SK-N-SH (cell line): ENCODE measurements at regions not wholly inside any gene's neighbourhood (a gene's known extent, or its start where the extent isn't known, plus 50 kb on each side); places are given as distances from the start of the nearest gene placed in this dataset.

ENCODE experiments used
- CTCF ChIA-PET: fragments of 300-600, 350-600 bp; formaldehyde crosslinking; extraction: SDS; loops from one replicate; lab custom pipeline; 2021; lab: Yijun Ruan, JAX
- POLR2A ChIA-PET: fragments of 350-600 bp; sonication (Branson Sonifier 250); formaldehyde crosslinking; extraction: SDS; loops from one replicate; lab custom pipeline; 2020; ENCODE audit warnings: antibody characterized with exemption, inconsistent platforms; lab: Yijun Ruan, JAX
- DNase-seq: peaks from one replicate; pipeline ENCODE4 v3.0.0; 2012
- H2AFZ ChIP-seq: fragments of 200-600 bp; sonication (generic); 2 replicates; pipeline ENCODE4 v1.8.1; 2016; ENCODE audit warnings: antibody characterized with exemption, mild to moderate bottlenecking, low read depth
- H3F3A ChIP-seq: fragments of 200-600 bp; sonication (generic); replicated peaks from 2 replicates; pipeline ENCODE3; 2016; ENCODE audit warnings: antibody characterized with exemption, mild to moderate bottlenecking; ENCODE audit not compliant: insufficient read depth
- H3K27ac ChIP-seq, 2 experiments: fragments of 200-500 bp in 1 of 2; fragments of 200-600 bp in 1 of 2; sonication (Bioruptor generic) in 1 of 2; sonication (generic), shearing (Covaris generic) in 1 of 2; 2 replicates each; pipeline versions ENCODE4 v1.5.1 to v1.6.1; 2014 to 2016; ENCODE audit warnings: low read depth in 2 of 2, inconsistent platforms in 1 of 2, low read length in 1 of 2, mild to moderate bottlenecking in 1 of 2, mixed read lengths in 1 of 2
- H3K27me3 ChIP-seq: fragments of 200-600 bp; sonication (generic), shearing (Covaris generic); 2 replicates; pipeline ENCODE4 v1.6.1; 2016; ENCODE audit warnings: mixed run types; ENCODE audit not compliant: insufficient read depth
- H3K36me3 ChIP-seq, 2 experiments: fragments of 200-500 bp in 1 of 2; fragments of 200-600 bp in 1 of 2; sonication (Bioruptor generic) in 1 of 2; sonication (generic) in 1 of 2; replicated peaks in 1 of 2; 2 replicates each; pipeline versions ENCODE3 to v1.5.1; 2014 to 2016; ENCODE audit warnings: low read length in 1 of 2, mild to moderate bottlenecking in 1 of 2; ENCODE audit not compliant: insufficient read depth in 2 of 2, control insufficient read depth in 1 of 2
- H3K4me1 ChIP-seq, 2 experiments: fragments of 200-500 bp in 1 of 2; fragments of 200-600 bp in 1 of 2; sonication (Bioruptor generic) in 1 of 2; sonication (generic), shearing (Covaris generic) in 1 of 2; 2 replicates each; pipeline versions ENCODE4 v1.5.1 to v1.6.1; 2014 to 2016; ENCODE audit warnings: low read depth in 1 of 2, low read length in 1 of 2, mixed run types in 1 of 2; ENCODE audit not compliant: insufficient read depth in 2 of 2, control insufficient read depth in 1 of 2
- H3K4me2 ChIP-seq: fragments of 200-600 bp; sonication (generic), shearing (Covaris generic); 2 replicates; pipeline ENCODE4 v1.6.1; 2017; ENCODE audit warnings: mixed run types
- H3K4me3 ChIP-seq, 2 experiments: fragments of 200-500 bp in 1 of 2; fragments of 200-600 bp in 1 of 2; sonication (Bioruptor generic) in 1 of 2; sonication (generic), shearing (Covaris generic) in 1 of 2; 2 replicates each; pipeline versions ENCODE4 v1.5.1 to v1.8.1; 2014 to 2016; ENCODE audit warnings: low read depth in 2 of 2, inconsistent platforms in 1 of 2, low read length in 1 of 2, mild to moderate bottlenecking in 1 of 2, mixed read lengths in 1 of 2, moderate library complexity in 1 of 2
- H3K79me2 ChIP-seq: fragments of 200-600 bp; sonication (generic); 2 replicates; pipeline ENCODE4 v1.8.1; 2017; ENCODE audit warnings: mild to moderate bottlenecking; ENCODE audit not compliant: insufficient read depth
- H3K9ac ChIP-seq: fragments of 200-600 bp; sonication (generic); 2 replicates; pipeline ENCODE4 v1.6.1; 2017; ENCODE audit warnings: mixed run types
- H3K9me2 ChIP-seq: fragments of 200-600 bp; sonication (generic); 2 replicates; pipeline ENCODE4 v1.6.1; 2017; ENCODE audit warnings: mixed run types
- H3K9me3 ChIP-seq: fragments of 200-600 bp; sonication (generic); 2 replicates; pipeline ENCODE4 v1.6.1; 2017; ENCODE audit warnings: mixed run types, mild to moderate bottlenecking, moderate library complexity
- H4K20me1 ChIP-seq: fragments of 200-600 bp; sonication (generic); 2 replicates; pipeline ENCODE4 v1.6.1; 2017; ENCODE audit warnings: mild to moderate bottlenecking, mixed run types; ENCODE audit not compliant: insufficient read depth
- EP300 ChIP-seq, 2 experiments: IDR thresholded peaks; 2 replicates each; pipeline versions ENCODE4 v1.4.0 to v1.6.1; 2012; ENCODE audit warnings: borderline replicate concordance in 1 of 2, low read depth in 1 of 2, low read length in 1 of 2
- GABPA ChIP-seq: IDR thresholded peaks from 2 replicates; pipeline ENCODE4 v1.4.0; 2012; ENCODE audit warnings: low read depth, mild to moderate bottlenecking
- TAF1 ChIP-seq: IDR thresholded peaks from 2 replicates; pipeline ENCODE4 v1.6.1; 2012; ENCODE audit warnings: low read depth, mild to moderate bottlenecking, low read length, moderate library complexity, borderline replicate concordance
- YY1 ChIP-seq: IDR thresholded peaks from 2 replicates; pipeline ENCODE4 v1.4.0; 2012; ENCODE audit warnings: low read depth, mild to moderate bottlenecking
- WGBS: methylation state at CpG from one replicate; pipeline ENCODE4 v1.1.6; 2017; ENCODE audit warnings: low lambda C conversion rate; 5-methylcytosine and 5-hydroxymethylcytosine counted together
- TF ChIP-seq, protein P1 (sequence below): fragments of 150-350 bp; IDR thresholded peaks from 2 replicates; pipeline ENCODE4 v1.6.1; 2017; ENCODE audit warnings: antibody characterized with exemption, low read length, low read depth, borderline replicate concordance
- TF ChIP-seq, protein P2 (sequence below): IDR thresholded peaks from 2 replicates; pipeline ENCODE4 v1.4.0; 2012; ENCODE audit warnings: low read depth, borderline replicate concordance
- TF ChIP-seq, protein P3 (sequence below): IDR thresholded peaks from 2 replicates; pipeline ENCODE4 v1.6.1; 2012; ENCODE audit warnings: mild to moderate bottlenecking, low read depth, low read length, moderate library complexity
- TF ChIP-seq, protein P4 (sequence below): IDR thresholded peaks from 2 replicates; pipeline ENCODE4 v1.4.0; 2012; ENCODE audit warnings: low read depth
- TF ChIP-seq, protein P5 (sequence below): IDR thresholded peaks from 2 replicates; pipeline ENCODE4; 2012
- TF ChIP-seq, protein P6 (sequence below): fragments of 150-350 bp; IDR thresholded peaks from 2 replicates; pipeline ENCODE4 v1.6.1; 2016; ENCODE audit warnings: mild to moderate bottlenecking, low read depth, low read length

DNA sequence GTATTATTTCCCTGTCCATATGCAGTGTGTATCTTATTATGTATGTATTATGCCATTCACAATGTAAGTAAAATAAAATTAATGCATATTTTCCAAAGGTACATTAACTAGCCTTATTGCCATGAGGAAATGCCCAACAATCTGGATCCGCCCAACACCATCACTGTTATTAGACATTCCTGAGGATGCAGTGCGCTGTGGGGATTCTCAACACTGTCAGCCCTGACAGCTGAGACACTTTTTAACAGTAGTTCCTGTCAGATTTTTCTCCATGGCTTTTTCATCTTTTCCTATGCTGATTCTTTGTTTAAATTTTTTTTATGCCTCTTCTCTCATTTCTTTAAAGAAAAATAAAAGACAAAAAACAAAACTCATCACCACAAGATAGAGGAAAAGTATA lies 1632.9 kb upstream of the PABPC4L start:
- H2AFZ ChIP-seq = no peak overlapping the region
- H4K20me1 ChIP-seq = no peaks in the 10 kb centered on the region
- H3F3A ChIP-seq = no peaks in the 10 kb centered on the region
- H3K9me2 ChIP-seq = no peaks in the 10 kb centered on the region
- TF ChIP-seq, protein P1, sequence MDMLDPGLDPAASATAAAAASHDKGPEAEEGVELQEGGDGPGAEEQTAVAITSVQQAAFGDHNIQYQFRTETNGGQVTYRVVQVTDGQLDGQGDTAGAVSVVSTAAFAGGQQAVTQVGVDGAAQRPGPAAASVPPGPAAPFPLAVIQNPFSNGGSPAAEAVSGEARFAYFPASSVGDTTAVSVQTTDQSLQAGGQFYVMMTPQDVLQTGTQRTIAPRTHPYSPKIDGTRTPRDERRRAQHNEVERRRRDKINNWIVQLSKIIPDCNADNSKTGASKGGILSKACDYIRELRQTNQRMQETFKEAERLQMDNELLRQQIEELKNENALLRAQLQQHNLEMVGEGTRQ = no peak
- no peak for TF ChIP-seq YY1
- TF ChIP-seq, protein P2, sequence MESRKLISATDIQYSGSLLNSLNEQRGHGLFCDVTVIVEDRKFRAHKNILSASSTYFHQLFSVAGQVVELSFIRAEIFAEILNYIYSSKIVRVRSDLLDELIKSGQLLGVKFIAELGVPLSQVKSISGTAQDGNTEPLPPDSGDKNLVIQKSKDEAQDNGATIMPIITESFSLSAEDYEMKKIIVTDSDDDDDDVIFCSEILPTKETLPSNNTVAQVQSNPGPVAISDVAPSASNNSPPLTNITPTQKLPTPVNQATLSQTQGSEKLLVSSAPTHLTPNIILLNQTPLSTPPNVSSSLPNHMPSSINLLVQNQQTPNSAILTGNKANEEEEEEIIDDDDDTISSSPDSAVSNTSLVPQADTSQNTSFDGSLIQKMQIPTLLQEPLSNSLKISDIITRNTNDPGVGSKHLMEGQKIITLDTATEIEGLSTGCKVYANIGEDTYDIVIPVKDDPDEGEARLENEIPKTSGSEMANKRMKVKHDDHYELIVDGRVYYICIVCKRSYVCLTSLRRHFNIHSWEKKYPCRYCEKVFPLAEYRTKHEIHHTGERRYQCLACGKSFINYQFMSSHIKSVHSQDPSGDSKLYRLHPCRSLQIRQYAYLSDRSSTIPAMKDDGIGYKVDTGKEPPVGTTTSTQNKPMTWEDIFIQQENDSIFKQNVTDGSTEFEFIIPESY = no peak
- TF ChIP-seq, protein P3, sequence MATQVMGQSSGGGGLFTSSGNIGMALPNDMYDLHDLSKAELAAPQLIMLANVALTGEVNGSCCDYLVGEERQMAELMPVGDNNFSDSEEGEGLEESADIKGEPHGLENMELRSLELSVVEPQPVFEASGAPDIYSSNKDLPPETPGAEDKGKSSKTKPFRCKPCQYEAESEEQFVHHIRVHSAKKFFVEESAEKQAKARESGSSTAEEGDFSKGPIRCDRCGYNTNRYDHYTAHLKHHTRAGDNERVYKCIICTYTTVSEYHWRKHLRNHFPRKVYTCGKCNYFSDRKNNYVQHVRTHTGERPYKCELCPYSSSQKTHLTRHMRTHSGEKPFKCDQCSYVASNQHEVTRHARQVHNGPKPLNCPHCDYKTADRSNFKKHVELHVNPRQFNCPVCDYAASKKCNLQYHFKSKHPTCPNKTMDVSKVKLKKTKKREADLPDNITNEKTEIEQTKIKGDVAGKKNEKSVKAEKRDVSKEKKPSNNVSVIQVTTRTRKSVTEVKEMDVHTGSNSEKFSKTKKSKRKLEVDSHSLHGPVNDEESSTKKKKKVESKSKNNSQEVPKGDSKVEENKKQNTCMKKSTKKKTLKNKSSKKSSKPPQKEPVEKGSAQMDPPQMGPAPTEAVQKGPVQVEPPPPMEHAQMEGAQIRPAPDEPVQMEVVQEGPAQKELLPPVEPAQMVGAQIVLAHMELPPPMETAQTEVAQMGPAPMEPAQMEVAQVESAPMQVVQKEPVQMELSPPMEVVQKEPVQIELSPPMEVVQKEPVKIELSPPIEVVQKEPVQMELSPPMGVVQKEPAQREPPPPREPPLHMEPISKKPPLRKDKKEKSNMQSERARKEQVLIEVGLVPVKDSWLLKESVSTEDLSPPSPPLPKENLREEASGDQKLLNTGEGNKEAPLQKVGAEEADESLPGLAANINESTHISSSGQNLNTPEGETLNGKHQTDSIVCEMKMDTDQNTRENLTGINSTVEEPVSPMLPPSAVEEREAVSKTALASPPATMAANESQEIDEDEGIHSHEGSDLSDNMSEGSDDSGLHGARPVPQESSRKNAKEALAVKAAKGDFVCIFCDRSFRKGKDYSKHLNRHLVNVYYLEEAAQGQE = no peak
- no peak for TF ChIP-seq GABPA
- TF ChIP-seq, protein P4, sequence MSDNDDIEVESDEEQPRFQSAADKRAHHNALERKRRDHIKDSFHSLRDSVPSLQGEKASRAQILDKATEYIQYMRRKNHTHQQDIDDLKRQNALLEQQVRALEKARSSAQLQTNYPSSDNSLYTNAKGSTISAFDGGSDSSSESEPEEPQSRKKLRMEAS = no peak
- TF ChIP-seq, protein P5, sequence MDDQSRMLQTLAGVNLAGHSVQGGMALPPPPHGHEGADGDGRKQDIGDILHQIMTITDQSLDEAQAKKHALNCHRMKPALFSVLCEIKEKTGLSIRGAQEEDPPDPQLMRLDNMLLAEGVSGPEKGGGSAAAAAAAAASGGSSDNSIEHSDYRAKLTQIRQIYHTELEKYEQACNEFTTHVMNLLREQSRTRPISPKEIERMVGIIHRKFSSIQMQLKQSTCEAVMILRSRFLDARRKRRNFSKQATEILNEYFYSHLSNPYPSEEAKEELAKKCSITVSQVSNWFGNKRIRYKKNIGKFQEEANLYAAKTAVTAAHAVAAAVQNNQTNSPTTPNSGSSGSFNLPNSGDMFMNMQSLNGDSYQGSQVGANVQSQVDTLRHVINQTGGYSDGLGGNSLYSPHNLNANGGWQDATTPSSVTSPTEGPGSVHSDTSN = no peak
- TF ChIP-seq EP300 (IDR thresholded peaks at IDR 0.05; ENCODE audit: borderline replicate concordance in 1 of 2, low read depth in 1 of 2, low read length in 1 of 2) = no peak
- no peak for DNase-seq
- no peaks in the 10 kb centered on the region for H3K27me3 ChIP-seq
- H3K36me3 ChIP-seq = no peaks in the 10 kb centered on the region
- no peaks in the 10 kb centered on the region for H3K9me3 ChIP-seq
- 47% methylated on average over 2 of the region's 2 CpGs for WGBS
- H3K4me3 ChIP-seq = no peak overlapping the region
- POLR2A ChIA-PET = no interaction called here
- H3K9ac ChIP-seq = no peak overlapping the region
- no peaks in the 10 kb centered on the region for H3K4me1 ChIP-seq
- CTCF ChIA-PET = interaction anchor here (0.9 kb wide), 1 partner anchor 11 kb away, joined by 3 read pairs; no protein-coding TSS in a partner anchor
- no peak overlapping the region for H3K27ac ChIP-seq
- H3K4me2 ChIP-seq = no peak overlapping the region
- no peaks in the 10 kb centered on the region for H3K79me2 ChIP-seq

DNA sequence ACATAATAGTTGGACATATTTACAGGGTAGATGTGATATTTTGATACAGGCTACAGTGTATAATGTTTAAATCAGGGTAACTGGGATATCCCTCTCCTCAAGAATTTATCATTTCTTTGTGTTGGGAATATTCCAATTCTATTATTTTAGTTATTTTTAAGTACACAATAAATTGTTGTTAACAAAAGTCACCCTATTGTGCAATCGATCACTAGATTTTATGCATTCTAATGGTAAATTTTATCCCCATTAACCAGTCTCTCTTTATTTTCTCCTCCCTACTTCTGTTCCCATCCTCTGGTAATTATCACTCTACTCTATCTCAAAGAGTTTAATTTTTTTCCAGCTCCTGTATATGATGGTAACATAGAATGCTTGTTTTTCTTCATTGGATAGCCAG lies 1631.9 kb upstream of the PABPC4L start:
- H3K27ac ChIP-seq = no peak overlapping the region
- TF ChIP-seq TAF1 = no peak
- TF ChIP-seq, protein P6, sequence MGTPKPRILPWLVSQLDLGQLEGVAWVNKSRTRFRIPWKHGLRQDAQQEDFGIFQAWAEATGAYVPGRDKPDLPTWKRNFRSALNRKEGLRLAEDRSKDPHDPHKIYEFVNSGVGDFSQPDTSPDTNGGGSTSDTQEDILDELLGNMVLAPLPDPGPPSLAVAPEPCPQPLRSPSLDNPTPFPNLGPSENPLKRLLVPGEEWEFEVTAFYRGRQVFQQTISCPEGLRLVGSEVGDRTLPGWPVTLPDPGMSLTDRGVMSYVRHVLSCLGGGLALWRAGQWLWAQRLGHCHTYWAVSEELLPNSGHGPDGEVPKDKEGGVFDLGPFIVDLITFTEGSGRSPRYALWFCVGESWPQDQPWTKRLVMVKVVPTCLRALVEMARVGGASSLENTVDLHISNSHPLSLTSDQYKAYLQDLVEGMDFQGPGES = no peak
- no peaks in the 10 kb centered on the region for H3K9me2 ChIP-seq
- H3K36me3 ChIP-seq = no peaks in the 10 kb centered on the region
- H3K4me3 ChIP-seq = no peak overlapping the region
- no peaks in the 10 kb centered on the region for H4K20me1 ChIP-seq
- H3K4me1 ChIP-seq = no peaks in the 10 kb centered on the region
- no peaks in the 10 kb centered on the region for H3K79me2 ChIP-seq
- H2AFZ ChIP-seq = no peak overlapping the region
- no peaks in the 10 kb centered on the region for H3K9me3 ChIP-seq
- no peak overlapping the region for H3K9ac ChIP-seq
- ChIA-PET CTCF (interaction anchor here (0.9 kb wide), 1 partner anchor 10 kb away, joined by 3 read pairs; no protein-coding TSS in a partner anchor), POLR2A (no interaction called here)
- no peak overlapping the region for H3K4me2 ChIP-seq
- no peak for DNase-seq
- 0% methylated on average over 1 of the region's 1 CpG for WGBS
- no peaks in the 10 kb centered on the region for H3K27me3 ChIP-seq
- H3F3A ChIP-seq = no peaks in the 10 kb centered on the region
